WTC11 (cell line): ENCODE measurements at regions not wholly inside any gene's neighbourhood (a gene's known extent, or its start where the extent isn't known, plus 50 kb on each side); places are given as distances from the start of the nearest gene placed in this dataset.
"Not testable (repeated sequence)": the region's sequence is repeated elsewhere in the genome, so short reads cannot be mapped to it uniquely, and the experiment has no call there.

ENCODE experiments used
- ATAC-seq: fragments of 200-7000 bp; cut with Tn5 transposase; 2 replicates; pipeline ENCODE4 v1.10.0; 2021; ENCODE audit warnings: mild to moderate bottlenecking, moderate library complexity
- CTCF ChIA-PET: fragments of 300-600 bp; sonication (Branson Sonifier 250); formaldehyde crosslinking; loops from one replicate; lab custom pipeline; 2021; ENCODE audit warnings: antibody characterized with exemption; lab: Charles Lee
- POLR2A ChIA-PET: fragments of 350-600 bp; sonication (Branson Sonifier 250); formaldehyde crosslinking; loops from one replicate; lab custom pipeline; 2021; ENCODE audit warnings: antibody characterized with exemption; lab: Charles Lee
- DNase-seq: peaks from one replicate; pipeline ENCODE4 v3.0.0; 2021; ENCODE audit warnings: low spot score
- H3K27ac Mint-ChIP-seq: 2 replicates; pipeline ENCODE4 v1.8.0; 2021; ENCODE audit warnings: mixed read lengths
- H3K27me3 Mint-ChIP-seq: 2 replicates; pipeline ENCODE4 v1.8.0; 2021; ENCODE audit warnings: low read depth, mild to moderate bottlenecking, moderate library complexity, mixed read lengths
- H3K36me3 Mint-ChIP-seq: 2 replicates; pipeline ENCODE4 v1.8.0; 2021; ENCODE audit warnings: mixed read lengths
- H3K4me1 Mint-ChIP-seq: 2 replicates; pipeline ENCODE4 v1.8.0; 2022; ENCODE audit warnings: mixed read lengths
- H3K4me3 Mint-ChIP-seq: 2 replicates; pipeline ENCODE4 v1.8.0; 2021; ENCODE audit warnings: mild to moderate bottlenecking, moderate library complexity, mixed read lengths
- H3K9me3 Mint-ChIP-seq: 2 replicates; pipeline ENCODE4 v1.8.0; 2021; ENCODE audit warnings: mixed read lengths
- CREB1 ChIP-seq: sonication (generic); formaldehyde crosslinking; IDR thresholded peaks from 2 replicates; pipeline ENCODE4 v1.8.0; 2023; ENCODE audit warnings: mild to moderate bottlenecking, missing genetic modification reagents
- EMX1 ChIP-seq: fragments of 250-450 bp; sonication (Bioruptor Pico); IDR thresholded peaks from 2 replicates; pipeline ENCODE4 v1.8.0; 2021; ENCODE audit warnings: mild to moderate bottlenecking
- GABPB1 ChIP-seq: sonication (generic); formaldehyde crosslinking; IDR thresholded peaks from 2 replicates; pipeline ENCODE4 v1.8.1; 2023; ENCODE audit warnings: mild to moderate bottlenecking, missing genetic modification reagents
- GTF2I ChIP-seq: fragments of 250-450 bp; sonication (Bioruptor Pico); conservative IDR thresholded peaks from 2 replicates; pipeline ENCODE4 v1.4.0; 2021; ENCODE audit warnings: mild to moderate bottlenecking
- RELA ChIP-seq: sonication (generic); formaldehyde crosslinking; IDR thresholded peaks from 2 replicates; pipeline ENCODE4 v1.8.1; 2022; ENCODE audit warnings: missing genetic modification reagents, mild to moderate bottlenecking, borderline replicate concordance
- SMAD4 ChIP-seq: sonication (generic); formaldehyde crosslinking; IDR thresholded peaks from 2 replicates; pipeline ENCODE4 v1.8.0; 2022; ENCODE audit warnings: mild to moderate bottlenecking, missing genetic modification reagents
- ZBTB21 ChIP-seq: sonication (generic); formaldehyde crosslinking; IDR thresholded peaks from 2 replicates; pipeline ENCODE4 v1.8.1; 2023; ENCODE audit warnings: mild to moderate bottlenecking, missing genetic modification reagents, borderline replicate concordance
- TF ChIP-seq, protein P1 (sequence below): fragments of 250-450 bp; sonication (Bioruptor Pico); IDR thresholded peaks from 2 replicates; pipeline ENCODE4 v1.9.0; 2021; ENCODE audit warnings: moderate library complexity, mild to moderate bottlenecking, inconsistent platforms, borderline replicate concordance
- TF ChIP-seq, protein P2 (sequence below): sonication (generic); formaldehyde crosslinking; IDR thresholded peaks from 2 replicates; pipeline ENCODE4 v1.8.1; 2022; ENCODE audit warnings: mild to moderate bottlenecking, moderate library complexity, missing genetic modification reagents
- TF ChIP-seq, protein P3 (sequence below): sonication (generic); formaldehyde crosslinking; IDR thresholded peaks from 2 replicates; pipeline ENCODE4 v1.8.1; 2022; ENCODE audit warnings: mild to moderate bottlenecking, missing genetic modification reagents, moderate library complexity, borderline replicate concordance
- TF ChIP-seq, protein P4 (sequence below): sonication (generic); formaldehyde crosslinking; IDR thresholded peaks from 2 replicates; pipeline ENCODE4 v1.8.0; 2023; ENCODE audit warnings: mild to moderate bottlenecking, missing genetic modification reagents
- TF ChIP-seq, protein P5 (sequence below): sonication (generic); formaldehyde crosslinking; IDR thresholded peaks from 2 replicates; pipeline ENCODE4 v1.8.0; 2022; ENCODE audit warnings: mild to moderate bottlenecking, missing genetic modification reagents

DNA sequence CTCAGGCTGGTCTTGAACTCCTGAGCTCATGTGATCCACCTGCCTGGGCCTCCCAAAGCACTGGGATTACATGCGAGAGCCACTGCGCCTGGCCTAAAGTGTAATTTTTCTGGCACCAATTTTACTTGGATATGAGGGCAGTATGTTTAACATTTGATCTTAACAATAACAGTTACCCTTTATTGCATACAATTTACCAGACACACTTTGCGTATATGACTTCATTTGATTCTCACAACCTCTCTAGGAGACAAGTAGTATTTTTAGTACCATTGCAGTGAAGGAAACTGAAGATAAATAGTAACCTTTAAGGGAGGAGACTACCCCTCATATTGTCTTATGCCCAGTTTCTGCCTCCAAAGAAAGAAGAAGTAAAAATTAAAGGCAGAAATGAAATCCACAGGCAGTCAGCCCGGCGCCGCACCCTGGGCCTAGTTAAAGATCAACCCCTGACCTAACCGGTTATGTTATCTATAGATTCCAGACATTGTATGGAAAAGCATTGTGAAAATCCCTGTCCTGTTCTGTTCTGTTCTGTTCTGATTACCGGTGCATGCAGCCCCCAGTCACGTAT lies 54.0 kb downstream of the CYP26A1 start:
- DNase-seq, ATAC-seq, H3K27ac Mint-ChIP-seq, H3K27me3 Mint-ChIP-seq, H3K4me3 Mint-ChIP-seq, POLR2A ChIA-PET: not testable (repeated sequence)
- CTCF ChIA-PET: interaction anchor here (1.2 to 1.8 kb wide), 2 partner anchors 7 to 12 kb away, joined by 3 to 6 read pairs; no protein-coding TSS in a partner anchor
- H3K4me1 Mint-ChIP-seq: peaks cover 12% of the 10 kb centered on the region
- H3K9me3 Mint-ChIP-seq: peaks cover 49% of the 10 kb centered on the region
- peaks cover 34% of the 10 kb centered on the region for H3K36me3 Mint-ChIP-seq

DNA sequence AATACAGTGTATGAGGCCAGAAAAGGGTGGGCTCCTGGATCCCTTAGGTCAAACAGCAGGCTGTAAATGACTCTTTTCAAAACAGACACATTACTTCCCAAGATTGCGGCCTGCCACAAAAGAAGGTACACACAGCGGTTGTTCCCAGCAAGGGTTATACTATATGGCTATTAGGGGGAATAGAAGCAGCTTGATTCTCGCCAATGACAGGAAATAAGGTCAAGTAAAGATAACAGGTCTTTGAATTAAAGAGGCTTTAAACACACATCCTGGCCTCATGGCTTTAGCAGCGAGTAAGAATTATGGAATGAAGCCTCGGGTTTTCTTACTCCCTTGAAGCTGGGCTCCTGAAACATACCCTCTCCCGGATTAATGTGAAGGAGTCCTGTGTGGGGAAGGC lies 58.3 kb downstream of the CYP26A1 start:
- peaks cover 30% of the 10 kb centered on the region for H3K9me3 Mint-ChIP-seq
- TF ChIP-seq, protein P1, sequence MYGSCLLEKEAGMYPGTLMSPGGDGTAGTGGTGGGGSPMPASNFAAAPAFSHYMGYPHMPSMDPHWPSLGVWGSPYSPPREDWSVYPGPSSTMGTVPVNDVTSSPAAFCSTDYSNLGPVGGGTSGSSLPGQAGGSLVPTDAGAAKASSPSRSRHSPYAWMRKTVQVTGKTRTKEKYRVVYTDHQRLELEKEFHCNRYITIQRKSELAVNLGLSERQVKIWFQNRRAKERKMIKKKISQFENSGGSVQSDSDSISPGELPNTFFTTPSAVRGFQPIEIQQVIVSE (CRISPR knock-in tag): no peak
- TF ChIP-seq, protein P2, sequence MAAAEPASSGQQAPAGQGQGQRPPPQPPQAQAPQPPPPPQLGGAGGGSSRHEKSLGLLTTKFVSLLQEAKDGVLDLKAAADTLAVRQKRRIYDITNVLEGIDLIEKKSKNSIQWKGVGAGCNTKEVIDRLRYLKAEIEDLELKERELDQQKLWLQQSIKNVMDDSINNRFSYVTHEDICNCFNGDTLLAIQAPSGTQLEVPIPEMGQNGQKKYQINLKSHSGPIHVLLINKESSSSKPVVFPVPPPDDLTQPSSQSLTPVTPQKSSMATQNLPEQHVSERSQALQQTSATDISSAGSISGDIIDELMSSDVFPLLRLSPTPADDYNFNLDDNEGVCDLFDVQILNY (CRISPR knock-in tag): no peak
- TF ChIP-seq GTF2I: no peak
- TF ChIP-seq, protein P3, sequence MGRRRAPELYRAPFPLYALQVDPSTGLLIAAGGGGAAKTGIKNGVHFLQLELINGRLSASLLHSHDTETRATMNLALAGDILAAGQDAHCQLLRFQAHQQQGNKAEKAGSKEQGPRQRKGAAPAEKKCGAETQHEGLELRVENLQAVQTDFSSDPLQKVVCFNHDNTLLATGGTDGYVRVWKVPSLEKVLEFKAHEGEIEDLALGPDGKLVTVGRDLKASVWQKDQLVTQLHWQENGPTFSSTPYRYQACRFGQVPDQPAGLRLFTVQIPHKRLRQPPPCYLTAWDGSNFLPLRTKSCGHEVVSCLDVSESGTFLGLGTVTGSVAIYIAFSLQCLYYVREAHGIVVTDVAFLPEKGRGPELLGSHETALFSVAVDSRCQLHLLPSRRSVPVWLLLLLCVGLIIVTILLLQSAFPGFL (CRISPR knock-in tag): no peak
- TF ChIP-seq SMAD4 (CRISPR knock-in tag): no peak
- no peak for TF ChIP-seq GABPB1 (CRISPR knock-in tag)
- TF ChIP-seq ZBTB21: no peak
- no peak for TF ChIP-seq CREB1 (CRISPR knock-in tag)
- TF ChIP-seq EMX1: no peak
- no peak for TF ChIP-seq RELA (CRISPR knock-in tag)
- TF ChIP-seq, protein P4, sequence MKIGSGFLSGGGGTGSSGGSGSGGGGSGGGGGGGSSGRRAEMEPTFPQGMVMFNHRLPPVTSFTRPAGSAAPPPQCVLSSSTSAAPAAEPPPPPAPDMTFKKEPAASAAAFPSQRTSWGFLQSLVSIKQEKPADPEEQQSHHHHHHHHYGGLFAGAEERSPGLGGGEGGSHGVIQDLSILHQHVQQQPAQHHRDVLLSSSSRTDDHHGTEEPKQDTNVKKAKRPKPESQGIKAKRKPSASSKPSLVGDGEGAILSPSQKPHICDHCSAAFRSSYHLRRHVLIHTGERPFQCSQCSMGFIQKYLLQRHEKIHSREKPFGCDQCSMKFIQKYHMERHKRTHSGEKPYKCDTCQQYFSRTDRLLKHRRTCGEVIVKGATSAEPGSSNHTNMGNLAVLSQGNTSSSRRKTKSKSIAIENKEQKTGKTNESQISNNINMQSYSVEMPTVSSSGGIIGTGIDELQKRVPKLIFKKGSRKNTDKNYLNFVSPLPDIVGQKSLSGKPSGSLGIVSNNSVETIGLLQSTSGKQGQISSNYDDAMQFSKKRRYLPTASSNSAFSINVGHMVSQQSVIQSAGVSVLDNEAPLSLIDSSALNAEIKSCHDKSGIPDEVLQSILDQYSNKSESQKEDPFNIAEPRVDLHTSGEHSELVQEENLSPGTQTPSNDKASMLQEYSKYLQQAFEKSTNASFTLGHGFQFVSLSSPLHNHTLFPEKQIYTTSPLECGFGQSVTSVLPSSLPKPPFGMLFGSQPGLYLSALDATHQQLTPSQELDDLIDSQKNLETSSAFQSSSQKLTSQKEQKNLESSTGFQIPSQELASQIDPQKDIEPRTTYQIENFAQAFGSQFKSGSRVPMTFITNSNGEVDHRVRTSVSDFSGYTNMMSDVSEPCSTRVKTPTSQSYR (CRISPR knock-in tag): no peak
- no peaks in the 10 kb centered on the region; the same call in 1 of the 2 replicates for H3K27me3 Mint-ChIP-seq
- peak; percentile 22; the same call in 1 of the 2 replicates for ATAC-seq
- ChIA-PET POLR2A (no interaction called here), CTCF (interaction anchor here (0.6 kb wide), 1 partner anchor 78 kb away, joined by 3 read pairs; no protein-coding TSS in a partner anchor)
- H3K36me3 Mint-ChIP-seq: peaks cover 17% of the 10 kb centered on the region
- no peak overlapping the region for H3K4me3 Mint-ChIP-seq
- DNase-seq: no peak
- 0 out of 2 replicates have a peak overlapping the region, but pooled peaks have one; percentile 3 for H3K27ac Mint-ChIP-seq
- peaks cover 12% of the 10 kb centered on the region for H3K4me1 Mint-ChIP-seq

DNA sequence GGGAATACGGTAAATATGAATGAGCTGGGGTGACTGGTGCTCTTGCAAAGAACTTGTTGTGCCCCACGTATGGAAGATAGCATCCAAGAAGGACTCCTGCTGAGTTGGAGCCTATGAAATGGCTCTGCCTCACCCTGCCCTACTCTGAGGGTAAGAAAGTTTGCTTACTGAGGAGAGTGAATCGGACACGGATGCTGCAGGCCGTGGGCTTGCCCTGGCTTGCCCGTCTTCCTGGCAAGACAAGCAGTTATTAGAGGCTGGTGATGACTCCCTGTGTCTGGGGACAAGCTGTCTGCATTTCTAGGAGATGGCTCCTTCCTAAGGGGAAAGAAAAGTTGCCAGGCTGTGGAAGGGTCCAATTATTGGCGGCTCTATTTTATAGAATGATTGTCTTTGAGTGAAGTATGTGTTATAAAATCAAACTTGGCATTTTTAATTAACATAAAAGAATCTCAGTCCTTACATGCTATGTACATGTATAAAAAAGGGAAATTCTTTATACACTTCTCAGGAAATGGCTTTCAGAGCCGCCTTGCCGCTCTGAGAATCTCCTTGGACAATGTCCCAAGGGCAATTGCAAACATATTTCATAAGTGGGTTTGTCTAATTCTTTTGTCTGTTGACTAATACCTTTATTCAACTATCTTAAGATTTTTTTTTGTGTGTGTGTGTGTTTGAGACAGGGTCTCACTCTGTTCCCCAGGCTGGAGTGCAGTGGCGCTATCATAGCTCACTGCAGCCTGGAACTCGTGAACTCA lies 64.6 kb downstream of the CYP26A1 start:
- Mint-ChIP-seq H3K4me1 (no peaks in the 10 kb centered on the region), H3K27me3 (no peaks in the 10 kb centered on the region; the same call in 1 of the 2 replicates), H3K36me3 (no peaks in the 10 kb centered on the region), H3K4me3 (no peak overlapping the region), H3K9me3 (peaks cover 14% of the 10 kb centered on the region), H3K27ac (no peak overlapping the region)
- ChIA-PET CTCF (interaction anchor here (1.1 kb wide), 1 partner anchor 12 kb away, joined by 3 read pairs; no protein-coding TSS in a partner anchor), POLR2A (interaction anchor here (0.7 kb wide), 1 partner anchor 148 kb away, joined by 3 read pairs; no protein-coding TSS in a partner anchor)
- DNase-seq (no peak), ATAC-seq (no peak)
- TF ChIP-seq, protein P5, sequence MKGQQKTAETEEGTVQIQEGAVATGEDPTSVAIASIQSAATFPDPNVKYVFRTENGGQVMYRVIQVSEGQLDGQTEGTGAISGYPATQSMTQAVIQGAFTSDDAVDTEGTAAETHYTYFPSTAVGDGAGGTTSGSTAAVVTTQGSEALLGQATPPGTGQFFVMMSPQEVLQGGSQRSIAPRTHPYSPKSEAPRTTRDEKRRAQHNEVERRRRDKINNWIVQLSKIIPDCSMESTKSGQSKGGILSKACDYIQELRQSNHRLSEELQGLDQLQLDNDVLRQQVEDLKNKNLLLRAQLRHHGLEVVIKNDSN (CRISPR knock-in tag): no peak
